SK-N-SH treated with all-trans-retinoic acid at 6 μM for 48 hours (cell line): ENCODE measurements at regions not wholly inside any gene's neighbourhood (a gene's known extent, or its start where the extent isn't known, plus 50 kb on each side); places are given as distances from the start of the nearest gene placed in this dataset.

Experiments used
- ARNTL ChIP-seq: fragments of 450-650 bp; formaldehyde crosslinking; IDR thresholded peaks from 2 replicates; pipeline ENCODE4 v1.5.0; 2020; ENCODE audit warnings: low read depth, mild to moderate bottlenecking, moderate library complexity, borderline replicate concordance
- BACH2 ChIP-seq: fragments of 250-450 bp; sonication (Bioruptor Pico); IDR thresholded peaks from 2 replicates; pipeline ENCODE4 v1.9.0; 2021; ENCODE audit warnings: mild to moderate bottlenecking, borderline replicate concordance
- CREB5 ChIP-seq: fragments of 250-450 bp; sonication (Bioruptor Pico); IDR thresholded peaks from 2 replicates; pipeline ENCODE4 v1.5.1; 2020; ENCODE audit warnings: low read depth, mild to moderate bottlenecking, moderate library complexity
- CSDC2 ChIP-seq: fragments of 250-450 bp; sonication (Bioruptor Pico); IDR thresholded peaks from 2 replicates; pipeline ENCODE4 v1.5.0; 2020; ENCODE audit warnings: mild to moderate bottlenecking, moderate library complexity
- CSRNP3 ChIP-seq: fragments of 250-450 bp; sonication (Bioruptor Pico); IDR thresholded peaks from 2 replicates; pipeline ENCODE4 v1.5.1; 2021; ENCODE audit warnings: mild to moderate bottlenecking, moderate library complexity
- OSR1 ChIP-seq: fragments of 250-450 bp; sonication (Bioruptor Pico); IDR thresholded peaks from 2 replicates; pipeline ENCODE4 v1.8.0; 2022; ENCODE audit warnings: moderate library complexity, mild to moderate bottlenecking, inconsistent platforms
- PATZ1 ChIP-seq: fragments of 250-450 bp; sonication (Bioruptor Pico); IDR thresholded peaks from 2 replicates; pipeline ENCODE4 v1.8.0; 2020; ENCODE audit warnings: mild to moderate bottlenecking, moderate library complexity, borderline replicate concordance
- TCF4 ChIP-seq: fragments of 250-450 bp; sonication (Bioruptor Pico); IDR thresholded peaks from 2 replicates; pipeline ENCODE4 v1.8.0; 2021; ENCODE audit warnings: mild to moderate bottlenecking, moderate library complexity, borderline replicate concordance
- ZC3H10 ChIP-seq: fragments of 250-450 bp; sonication (Bioruptor Pico); IDR thresholded peaks from 2 replicates; pipeline ENCODE4 v1.5.1; 2021; ENCODE audit warnings: mild to moderate bottlenecking, moderate library complexity
- ZFP30 ChIP-seq: fragments of 450-650 bp; formaldehyde crosslinking; IDR thresholded peaks from 2 replicates; pipeline ENCODE4 v1.5.0; 2022; ENCODE audit warnings: mild to moderate bottlenecking, moderate library complexity
- ZNF8 ChIP-seq: fragments of 450-650 bp; formaldehyde crosslinking; IDR thresholded peaks from 2 replicates; pipeline ENCODE4 v1.5.0; 2020; ENCODE audit warnings: mild to moderate bottlenecking, moderate library complexity

- TF ChIP-seq ZNF8 (CRISPR knock-in tag): no peak
- no peak for TF ChIP-seq OSR1
- TF ChIP-seq ARNTL (CRISPR knock-in tag): no peak
- no peak for TF ChIP-seq PATZ1 (CRISPR knock-in tag)
- no peak for TF ChIP-seq ZC3H10 (CRISPR knock-in tag)
- TF ChIP-seq BACH2: no peak
- no peak for TF ChIP-seq TCF4 (CRISPR knock-in tag)
- no peak for TF ChIP-seq CREB5 (CRISPR knock-in tag)
- no peak for TF ChIP-seq CSDC2 (CRISPR knock-in tag)
- TF ChIP-seq ZFP30 (CRISPR knock-in tag): no peak
- no peak for TF ChIP-seq CSRNP3
These were observed 156.3 kb upstream of the SOX9 start for GRCh38 chr17:71964559-71964958.
